K562 (cell line): ENCODE measurements at regions not wholly inside any gene's neighbourhood (a gene's known extent, or its start where the extent isn't known, plus 50 kb on each side); places are given as distances from the start of the nearest gene placed in this dataset.

Experiments used
- ATAC-seq: fragments of 200-7000 bp; cut with Tn5 transposase; 3 replicates; pipeline ENCODE4 v1.9.1; 2020; ENCODE audit warnings: moderate library complexity
- BruUV-seq: library from RNA; stranded (reverse); fragments of 400-500 nt; replicated peaks from 2 replicates; lab custom pipeline; 2021; lab: Mats Ljungman, UMichigan
- CTCF ChIA-PET: fragments of 300-600 bp; formaldehyde crosslinking; extraction: SDS; loops from one replicate; lab custom pipeline; 2021; ENCODE audit warnings: low intra/inter-chr PET ratio; lab: Yijun Ruan, JAX
- POLR2A ChIA-PET: fragments of 300-600, 350-650 bp; sonication (Branson Sonifier 250); formaldehyde crosslinking; extraction: SDS; loops from one replicate; lab custom pipeline; 2021; ENCODE audit warnings: antibody characterized with exemption, inconsistent platforms; lab: Yijun Ruan, JAX
- DNase-seq, 4 experiments: peaks; one replicate each; pipeline versions ENCODE4 v3.0.0 to v3.0.0-alpha.2; 2011 to 2018; ENCODE audit warnings: low spot score in 3 of 4, mixed read lengths in 3 of 4; ENCODE audit errors: extremely low read depth in 1 of 4
- FAIRE-seq: peaks from 2 replicates; lab custom pipeline; 2011; peaks lifted over from hg19 to GRCh38; lab: Jason Lieb, UNC
- H2AFZ ChIP-seq: 2 replicates; pipeline ENCODE4 v1.6.0; 2011; ENCODE audit warnings: low read depth, low read length, control low read depth, inconsistent platforms
- H3K27ac ChIP-seq: fragments of 200-600 bp; 3 replicates; pipeline ENCODE4 v1.8.0; 2011; ENCODE audit warnings: low read depth, mild to moderate bottlenecking, control low read depth, inconsistent platforms, low read length, moderate library complexity, mixed read lengths; ENCODE audit errors: extremely low read depth
- H3K27me3 ChIP-seq, 2 experiments: fragments of 300-600 bp in 1 of 2; 2 replicates in 1 of 2; 3 replicates in 1 of 2; pipeline versions ENCODE4 v1.6.0 to v1.8.0; 2011; ENCODE audit warnings: inconsistent platforms in 2 of 2, low read length in 2 of 2, mild to moderate bottlenecking in 1 of 2, mixed read lengths in 1 of 2, moderate library complexity in 1 of 2; ENCODE audit not compliant: control insufficient read depth in 2 of 2, insufficient read depth in 2 of 2
- H3K36me3 ChIP-seq: fragments of 300-600 bp; 3 replicates; pipeline ENCODE4 v1.8.0; 2011; ENCODE audit warnings: mild to moderate bottlenecking, low read length, inconsistent platforms; ENCODE audit not compliant: control insufficient read depth, insufficient read depth
- H3K4me1 ChIP-seq, 2 experiments: fragments of 200-600 bp in 1 of 2; replicated peaks in 1 of 2; 2 replicates in 1 of 2; 3 replicates in 1 of 2; pipeline versions ENCODE4 v1.5.1 to v1.8.0; 2011; ENCODE audit warnings: inconsistent platforms in 2 of 2, low read length in 2 of 2, mild to moderate bottlenecking in 1 of 2, mixed read lengths in 1 of 2, moderate library complexity in 1 of 2; ENCODE audit not compliant: control insufficient read depth in 2 of 2, insufficient read depth in 2 of 2
- H3K4me2 ChIP-seq: 2 replicates; pipeline ENCODE4 v1.6.1; 2011; ENCODE audit warnings: low read length, control low read depth, inconsistent platforms, mixed read lengths; ENCODE audit not compliant: insufficient read depth
- H3K4me3 ChIP-seq: fragments of 200-600 bp; sonication (generic), shearing (Covaris generic); 2 replicates; pipeline ENCODE4 v1.5.1; 2016; ENCODE audit warnings: control low read depth, inconsistent platforms
- H3K79me2 ChIP-seq: fragments of 200-600 bp; 3 replicates; pipeline ENCODE4 v1.8.0; 2011; ENCODE audit warnings: low read length, inconsistent platforms; ENCODE audit not compliant: control insufficient read depth, insufficient read depth
- H3K9ac ChIP-seq, 2 experiments: 2 replicates each; pipeline versions ENCODE4 v1.6.0 to v1.6.1; 2011; ENCODE audit warnings: low read depth in 2 of 2, low read length in 2 of 2, control low read depth in 1 of 2, inconsistent platforms in 1 of 2, mild to moderate bottlenecking in 1 of 2, mixed read lengths in 1 of 2; ENCODE audit not compliant: insufficient read depth in 1 of 2
- H3K9me1 ChIP-seq: one replicate; pipeline ENCODE4 v1.6.0; 2011; ENCODE audit warnings: inconsistent platforms, mild to moderate bottlenecking, low read length, moderate library complexity; ENCODE audit not compliant: control insufficient read depth, insufficient read depth
- H3K9me3 ChIP-seq: replicated peaks from 2 replicates; pipeline ENCODE4 v1.5.1; 2011; ENCODE audit warnings: low read depth, low read length, inconsistent platforms; ENCODE audit not compliant: control insufficient read depth, insufficient read depth
- H4K20me1 ChIP-seq: replicated peaks from 2 replicates; pipeline ENCODE4 v1.6.1; 2011; ENCODE audit warnings: low read length, inconsistent platforms, mixed read lengths; ENCODE audit not compliant: control insufficient read depth, insufficient read depth
- BRCA1 ChIP-seq, 2 experiments: fragments of 450-650 bp in 1 of 2; sonication (generic) in 1 of 2; formaldehyde crosslinking in 1 of 2; IDR thresholded peaks; 2 replicates each; pipeline versions ENCODE4 v1.5.0 to v1.6.1; 2017 to 2020; ENCODE audit warnings: mild to moderate bottlenecking in 1 of 2, missing genetic modification reagents in 1 of 2
- FOXP4 ChIP-seq: sonication (generic); formaldehyde crosslinking; IDR thresholded peaks from 2 replicates; pipeline ENCODE4 v1.8.0; 2022; ENCODE audit warnings: mild to moderate bottlenecking, missing genetic modification reagents, borderline replicate concordance
- ZFP91 ChIP-seq: sonication (generic); formaldehyde crosslinking; IDR thresholded peaks from 2 replicates; pipeline ENCODE4 v1.8.0; 2022; ENCODE audit warnings: mild to moderate bottlenecking, missing genetic modification reagents
- WGBS: fragments of 100-300 bp; shearing (Covaris generic); methylation state at CpG from one replicate; pipeline ENCODE4 v1.1.6; 2016; ENCODE audit warnings: low coverage, mixed read lengths; ENCODE audit not compliant: insufficient coverage; ENCODE audit errors: missing lambda C conversion rate; 5-methylcytosine and 5-hydroxymethylcytosine counted together
- in situ Hi-C: fragments of 300-500 bp; cut with MboI; formaldehyde crosslinking; loops from 4 replicates; pipeline ENCODE4 v1.15.0; 2018; ENCODE audit warnings: inconsistent platforms, mixed read lengths
- intact Hi-C: fragments of 100-400 bp; cut with micrococcal nuclease; formaldehyde crosslinking; loops from 2 replicates; pipeline ENCODE4 v1.14.2; 2022

GRCh38 chr4:180870623-180871022, 1372.6 kb upstream of the TENM3 start:
- 0% methylated on average over 2 of the region's 2 CpGs for WGBS
- TF ChIP-seq ZFP91 (CRISPR knock-in tag) (no peak), FOXP4 (CRISPR knock-in tag) (no peak), BRCA1 (IDR thresholded peaks at IDR 0.05) (no peak), BRCA1 (CRISPR knock-in tag; IDR thresholded peaks at IDR 0.05) (no peak)
- in situ Hi-C loops (no loop called here), intact Hi-C loops (no loop called here)
- ChIA-PET CTCF (no interaction called here), POLR2A (no interaction called here)
- Histone ChIP-seq H3K27ac (no peak overlapping the region), H3K27me3 (no peaks in the 10 kb centered on the region), H4K20me1 (no peaks in the 10 kb centered on the region), H3K4me3 (no peak overlapping the region), H3K79me2 (no peaks in the 10 kb centered on the region), H3K4me1 (no peaks in the 10 kb centered on the region), H3K36me3 (no peaks in the 10 kb centered on the region), H3K9me3 (no peaks in the 10 kb centered on the region), H2AFZ (no peak overlapping the region), H3K4me2 (no peak overlapping the region), H3K9me1 (no peaks in the 10 kb centered on the region), H3K9ac (no peak overlapping the region)
- no peak for DNase-seq
- ATAC-seq: no peak
- FAIRE-seq: no peak
- BruUV-seq: no TSS peak
